ENCODE measurements at regions not wholly inside any gene's neighbourhood (a gene's known extent, or its start where the extent isn't known, plus 50 kb on each side); places are given as distances from the start of the nearest gene placed in this dataset.

GRCh38 chr15:81987628-81988027 lies 58.2 kb downstream of the MEX3B start:
- TF ChIP-seq POU2F2 (IDR thresholded peaks at IDR 0.05; ENCODE audit: low read depth, low read length), result no peak
- TF ChIP-seq SPI1 (IDR thresholded peaks at IDR 0.05; ENCODE audit: low read depth, low read length), result no peak
- no peak for TF ChIP-seq TAF1 (IDR thresholded peaks at IDR 0.05; ENCODE audit: low read depth, low read length)
- no peak for TF ChIP-seq POLR2A (IDR thresholded peaks at IDR 0.05; ENCODE audit: low read depth, low read length)
- no peak for TF ChIP-seq PAX5 (IDR thresholded peaks at IDR 0.05; ENCODE audit: insufficient read depth, low read length, severe bottlenecking)
- TF ChIP-seq POLR2AphosphoS5 (IDR thresholded peaks at IDR 0.05; ENCODE audit: low read depth, low read length), result no peak
- DNase-seq (ENCODE audit: insufficient read length, low spot score) (no peak), FAIRE-seq (no peak)

- FAIRE-seq (no peak), DNase-seq (ENCODE audit: insufficient read length, low spot score) (no peak)
- TF ChIP-seq POLR2A (IDR thresholded peaks at IDR 0.05; ENCODE audit: low read depth, low read length) (no peak), POU2F2 (IDR thresholded peaks at IDR 0.05; ENCODE audit: low read depth, low read length) (no peak), POLR2AphosphoS5 (IDR thresholded peaks at IDR 0.05; ENCODE audit: low read depth, low read length) (no peak), TAF1 (IDR thresholded peaks at IDR 0.05; ENCODE audit: low read depth, low read length) (no peak), SPI1 (IDR thresholded peaks at IDR 0.05; ENCODE audit: low read depth, low read length) (no peak), PAX5 (IDR thresholded peaks at IDR 0.05; ENCODE audit: insufficient read depth, low read length, severe bottlenecking) (no peak)
Observed at GRCh38 chr15:81983497-81983896, 62.3 kb downstream of the MEX3B start.

GRCh38 chr15:81982808-81983207 lies 63.0 kb downstream of the MEX3B start:
- FAIRE-seq (no peak), DNase-seq (ENCODE audit: insufficient read length, low spot score) (no peak)
- TF ChIP-seq POLR2AphosphoS5 (IDR thresholded peaks at IDR 0.05; ENCODE audit: low read depth, low read length) (no peak), TAF1 (IDR thresholded peaks at IDR 0.05; ENCODE audit: low read depth, low read length) (no peak), POU2F2 (IDR thresholded peaks at IDR 0.05; ENCODE audit: low read depth, low read length) (no peak), PAX5 (IDR thresholded peaks at IDR 0.05; ENCODE audit: insufficient read depth, low read length, severe bottlenecking) (no peak), POLR2A (IDR thresholded peaks at IDR 0.05; ENCODE audit: low read depth, low read length) (no peak), SPI1 (IDR thresholded peaks at IDR 0.05; ENCODE audit: low read depth, low read length) (no peak)

- FAIRE-seq (no peak), DNase-seq (ENCODE audit: insufficient read length, low spot score) (no peak)
- TF ChIP-seq POLR2AphosphoS5 (IDR thresholded peaks at IDR 0.05; ENCODE audit: low read depth, low read length) (no peak), PAX5 (IDR thresholded peaks at IDR 0.05; ENCODE audit: insufficient read depth, low read length, severe bottlenecking) (no peak), TAF1 (IDR thresholded peaks at IDR 0.05; ENCODE audit: low read depth, low read length) (no peak), SPI1 (IDR thresholded peaks at IDR 0.05; ENCODE audit: low read depth, low read length) (no peak), POLR2A (IDR thresholded peaks at IDR 0.05; ENCODE audit: low read depth, low read length) (no peak), POU2F2 (IDR thresholded peaks at IDR 0.05; ENCODE audit: low read depth, low read length) (no peak)
Observed at GRCh38 chr15:81981908-81982307, 63.9 kb downstream of the MEX3B start.

GRCh38 chr15:81977464-81977863 lies 68.4 kb downstream of the MEX3B start:
- TF ChIP-seq POLR2A (IDR thresholded peaks at IDR 0.05; ENCODE audit: low read depth, low read length) (no peak), TAF1 (IDR thresholded peaks at IDR 0.05; ENCODE audit: low read depth, low read length) (no peak), POU2F2 (IDR thresholded peaks at IDR 0.05; ENCODE audit: low read depth, low read length) (no peak), SPI1 (IDR thresholded peaks at IDR 0.05; ENCODE audit: low read depth, low read length) (no peak), POLR2AphosphoS5 (IDR thresholded peaks at IDR 0.05; ENCODE audit: low read depth, low read length) (no peak), PAX5 (IDR thresholded peaks at IDR 0.05; ENCODE audit: insufficient read depth, low read length, severe bottlenecking) (no peak)
- DNase-seq (ENCODE audit: insufficient read length, low spot score), result no peak
- no peak for FAIRE-seq

GRCh38 chr15:81968691-81969090 lies 77.1 kb downstream of the MEX3B start:
- TF ChIP-seq POLR2AphosphoS5 (IDR thresholded peaks at IDR 0.05; ENCODE audit: low read depth, low read length) (no peak), POLR2A (IDR thresholded peaks at IDR 0.05; ENCODE audit: low read depth, low read length) (no peak), TAF1 (IDR thresholded peaks at IDR 0.05; ENCODE audit: low read depth, low read length) (no peak), POU2F2 (IDR thresholded peaks at IDR 0.05; ENCODE audit: low read depth, low read length) (no peak), SPI1 (IDR thresholded peaks at IDR 0.05; ENCODE audit: low read depth, low read length) (no peak), PAX5 (IDR thresholded peaks at IDR 0.05; ENCODE audit: insufficient read depth, low read length, severe bottlenecking) (no peak)
- no peak for FAIRE-seq

GRCh38 chr15:81966631-81967030 lies 79.2 kb downstream of the MEX3B start:
- TF ChIP-seq SPI1 (IDR thresholded peaks at IDR 0.05; ENCODE audit: low read depth, low read length) (no peak), POLR2A (IDR thresholded peaks at IDR 0.05; ENCODE audit: low read depth, low read length) (no peak)
- no peak for DNase-seq (ENCODE audit: insufficient read length, low spot score)
- no peak for FAIRE-seq

More at GRCh38 chr15:81968691-81969090, 77.1 kb downstream of the MEX3B start:
- DNase-seq (ENCODE audit: insufficient read length, low spot score), result no peak

GRCh38 chr15:81962482-81962881 lies 83.3 kb downstream of the MEX3B start:
- TF ChIP-seq TAF1 (IDR thresholded peaks at IDR 0.05; ENCODE audit: low read depth, low read length), result no peak
- no peak for TF ChIP-seq SPI1 (IDR thresholded peaks at IDR 0.05; ENCODE audit: low read depth, low read length)
- no peak for TF ChIP-seq PAX5 (IDR thresholded peaks at IDR 0.05; ENCODE audit: insufficient read depth, low read length, severe bottlenecking)
- no peak for TF ChIP-seq POLR2A (IDR thresholded peaks at IDR 0.05; ENCODE audit: low read depth, low read length)
- TF ChIP-seq POLR2AphosphoS5 (IDR thresholded peaks at IDR 0.05; ENCODE audit: low read depth, low read length), result no peak
- TF ChIP-seq POU2F2 (IDR thresholded peaks at IDR 0.05; ENCODE audit: low read depth, low read length), result no peak
- no peak for FAIRE-seq
- DNase-seq (ENCODE audit: insufficient read length, low spot score), result no peak

GRCh38 chr15:81959196-81959595 lies 86.6 kb downstream of the MEX3B start:
- no peak for TF ChIP-seq PAX5 (IDR thresholded peaks at IDR 0.05; ENCODE audit: insufficient read depth, low read length, severe bottlenecking)
- no peak for TF ChIP-seq POLR2A (IDR thresholded peaks at IDR 0.05; ENCODE audit: low read depth, low read length)
- no peak for TF ChIP-seq TAF1 (IDR thresholded peaks at IDR 0.05; ENCODE audit: low read depth, low read length)
- no peak for TF ChIP-seq POLR2AphosphoS5 (IDR thresholded peaks at IDR 0.05; ENCODE audit: low read depth, low read length)
- no peak for TF ChIP-seq POU2F2 (IDR thresholded peaks at IDR 0.05; ENCODE audit: low read depth, low read length)
- DNase-seq (ENCODE audit: insufficient read length, low spot score) (no peak), FAIRE-seq (no peak)

- DNase-seq (ENCODE audit: insufficient read length, low spot score) (no peak), FAIRE-seq (no peak)
- no peak for TF ChIP-seq POU2F2 (IDR thresholded peaks at IDR 0.05; ENCODE audit: low read depth, low read length)
- TF ChIP-seq POLR2A (IDR thresholded peaks at IDR 0.05; ENCODE audit: low read depth, low read length), result no peak
- no peak for TF ChIP-seq POLR2AphosphoS5 (IDR thresholded peaks at IDR 0.05; ENCODE audit: low read depth, low read length)
- TF ChIP-seq PAX5 (IDR thresholded peaks at IDR 0.05; ENCODE audit: insufficient read depth, low read length, severe bottlenecking), result no peak
- no peak for TF ChIP-seq SPI1 (IDR thresholded peaks at IDR 0.05; ENCODE audit: low read depth, low read length)
- no peak for TF ChIP-seq TAF1 (IDR thresholded peaks at IDR 0.05; ENCODE audit: low read depth, low read length)
Observed at GRCh38 chr15:81957698-81958097, 88.1 kb downstream of the MEX3B start.

Data from GM12891 (cell line).